ENCODE measurements at regions not wholly inside any gene's neighbourhood (a gene's known extent, or its start where the extent isn't known, plus 50 kb on each side); places are given as distances from the start of the nearest gene placed in this dataset.

- DNase-seq (ENCODE audit: low read depth), result no peak
These were observed 1150.7 kb upstream of the WWC1 start for GRCh38 chr5:167140548-167141291.

DNA sequence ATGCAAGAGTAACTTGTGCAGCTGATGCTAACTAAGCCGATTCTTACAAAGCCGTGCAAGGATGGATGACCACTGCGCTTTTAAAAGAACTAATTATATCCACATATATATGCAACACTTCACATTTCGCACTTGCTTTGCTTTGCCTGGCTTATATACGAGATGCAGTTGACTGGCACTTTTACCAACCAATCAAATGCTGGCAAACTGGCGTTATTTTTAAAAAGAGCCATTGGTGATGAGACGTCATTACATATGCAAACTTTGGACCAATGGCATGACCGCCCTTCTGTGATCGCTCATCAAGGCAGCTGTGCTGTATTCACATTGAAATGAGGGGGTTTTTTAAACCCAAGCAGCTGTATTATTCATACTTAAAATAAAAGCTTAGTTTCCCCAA lies 1147.7 kb upstream of the WWC1 start:
- DNase-seq (ENCODE audit: low read depth), result no peak

- DNase-seq (ENCODE audit: low read depth), result no peak
These were observed 1145.6 kb upstream of the WWC1 start for GRCh38 chr5:167145841-167146240.

DNA sequence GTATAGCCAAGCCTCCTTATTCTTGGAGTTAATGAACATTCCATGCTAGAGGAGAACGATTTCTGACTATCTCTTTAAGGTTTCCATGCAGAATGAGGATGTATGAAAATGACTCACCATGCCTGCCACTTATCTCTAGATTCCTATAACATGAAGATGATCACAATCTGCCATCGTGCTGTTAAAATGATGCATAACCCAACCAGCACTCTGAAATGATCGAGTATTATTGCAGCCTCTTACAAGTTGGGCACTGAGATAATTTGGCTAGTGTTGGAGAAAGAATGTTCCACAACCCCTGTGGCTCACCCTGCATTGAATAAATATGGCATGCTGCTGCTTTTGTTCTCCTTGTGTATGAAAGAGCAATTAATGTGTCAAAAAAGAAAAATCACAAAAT lies 1143.6 kb upstream of the WWC1 start:
- no peak for DNase-seq (ENCODE audit: low read depth)

- DNase-seq (ENCODE audit: low read depth), result no peak
These were observed 1140.8 kb upstream of the WWC1 start for GRCh38 chr5:167150661-167151060.

DNA sequence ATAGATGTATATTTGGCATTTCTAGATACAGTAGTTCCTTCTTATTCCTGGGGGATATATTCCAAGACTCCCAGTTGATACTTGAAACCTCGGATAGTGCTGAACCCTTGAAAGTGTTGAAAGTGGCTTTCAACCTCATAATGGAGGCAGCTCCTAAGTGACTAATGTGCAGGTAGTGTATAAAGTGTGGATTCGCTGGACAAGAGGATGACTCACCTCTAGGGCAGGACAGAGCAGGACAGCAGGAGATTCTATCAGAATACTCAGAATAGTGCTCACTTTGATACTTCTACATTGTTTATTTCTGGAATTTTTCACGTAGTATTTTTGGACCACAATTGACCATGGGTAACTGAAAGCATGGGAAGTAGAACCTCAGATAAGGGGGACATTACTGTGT lies 1138.9 kb upstream of the WWC1 start:
- no peak for DNase-seq (ENCODE audit: low read depth)

DNA sequence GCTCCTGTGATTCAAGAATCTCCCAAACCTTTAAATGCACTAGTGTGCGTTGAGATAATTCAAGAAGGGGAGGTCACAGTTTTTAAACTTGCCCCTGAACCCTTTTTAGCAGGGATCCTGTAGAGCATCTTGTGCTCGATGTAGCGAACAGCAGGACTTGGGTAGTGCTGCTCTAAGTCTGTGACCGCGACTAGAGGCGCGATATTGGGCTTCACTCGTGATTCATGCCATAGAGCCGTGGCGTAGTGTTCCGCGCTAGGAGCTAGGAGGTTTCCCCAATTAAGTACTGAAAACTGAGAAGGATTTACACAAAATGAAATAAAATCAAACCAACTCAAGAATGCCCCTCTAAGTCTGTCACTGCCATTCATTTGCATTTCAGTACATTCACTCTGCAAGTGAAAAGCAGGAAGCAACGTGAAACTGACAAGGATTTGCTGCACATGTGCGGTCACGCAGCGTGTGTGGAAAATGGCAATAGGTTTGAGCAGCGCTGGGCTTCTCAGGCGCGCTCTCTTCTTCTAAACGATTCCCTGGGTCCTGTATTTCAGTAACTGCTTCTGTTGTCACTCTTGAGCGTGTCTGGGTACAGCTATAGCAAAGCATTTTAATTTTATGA lies 1135.9 kb upstream of the WWC1 start:
- DNase-seq (ENCODE audit: low read depth), result no peak

- no peak for DNase-seq (ENCODE audit: low read depth)
These were observed 1135.0 kb upstream of the WWC1 start for GRCh38 chr5:167156446-167156845.

- DNase-seq (ENCODE audit: low read depth), result no peak
These were observed 1132.9 kb upstream of the WWC1 start for GRCh38 chr5:167158588-167158987.

DNA sequence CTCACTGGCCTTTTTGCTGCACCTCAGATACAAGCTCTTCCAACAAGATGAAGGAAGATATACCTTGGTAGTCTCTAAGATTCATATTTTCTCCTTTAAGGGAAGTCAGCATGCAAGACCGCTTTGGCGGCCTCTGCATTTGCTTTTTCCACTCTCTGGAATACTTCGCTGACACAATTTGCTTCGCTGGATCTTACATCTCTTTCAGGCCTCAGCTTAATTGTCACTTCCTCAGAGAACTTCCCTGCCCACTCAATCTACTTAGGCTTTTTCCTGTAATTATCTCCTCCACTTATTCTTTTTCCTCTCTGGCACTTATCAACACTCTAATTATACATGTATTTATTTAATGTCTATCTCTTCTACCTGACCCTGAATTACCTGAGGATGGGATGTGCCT lies 1131.1 kb upstream of the WWC1 start:
- no peak for DNase-seq (ENCODE audit: low read depth)

- DNase-seq (ENCODE audit: low read depth), result no peak
These were observed 1124.7 kb upstream of the WWC1 start for GRCh38 chr5:167166696-167167095.

- no peak for DNase-seq (ENCODE audit: low read depth)
These were observed 1124.2 kb upstream of the WWC1 start for GRCh38 chr5:167167191-167167795.

DNA sequence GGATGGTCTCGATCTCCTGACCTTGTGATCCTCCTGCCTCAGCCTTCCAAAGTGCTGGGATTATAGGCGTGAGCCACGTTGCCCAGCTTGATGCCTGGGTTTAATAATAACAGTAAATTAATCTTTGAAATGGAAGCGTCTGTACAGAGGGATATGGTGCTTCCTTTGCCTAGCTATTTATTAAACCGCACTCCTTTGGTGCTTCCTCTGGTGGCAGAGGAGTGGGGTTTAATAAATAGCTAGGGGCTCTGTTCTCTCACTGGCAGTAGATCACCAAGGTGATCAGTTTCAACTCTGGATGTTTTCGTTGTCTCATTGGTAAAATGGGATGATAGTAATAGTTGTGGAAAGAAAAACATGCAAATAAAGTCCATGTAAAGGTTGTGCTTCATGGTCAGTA lies 1122.5 kb upstream of the WWC1 start:
- no peak for DNase-seq (ENCODE audit: low read depth)

DNA sequence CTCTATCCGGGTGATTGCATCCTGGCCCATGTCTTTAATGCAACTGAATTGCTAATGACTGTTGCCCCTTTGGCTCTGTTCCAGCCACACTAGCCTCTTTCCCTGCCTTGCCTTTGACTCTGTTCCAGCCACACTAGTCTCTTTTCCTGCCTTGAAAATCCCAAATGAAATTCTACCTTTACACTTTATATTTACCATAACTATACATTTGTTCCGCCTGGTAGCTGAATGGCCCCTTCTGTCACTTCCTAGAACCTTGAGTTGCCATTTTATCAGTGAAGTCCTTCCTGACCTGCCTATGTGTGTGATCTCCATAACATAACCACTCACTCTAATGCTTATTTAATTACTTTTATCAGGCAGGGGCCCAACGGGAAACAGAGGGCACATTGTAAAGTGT lies 1120.4 kb upstream of the WWC1 start:
- no peak for DNase-seq (ENCODE audit: low read depth)

DNA sequence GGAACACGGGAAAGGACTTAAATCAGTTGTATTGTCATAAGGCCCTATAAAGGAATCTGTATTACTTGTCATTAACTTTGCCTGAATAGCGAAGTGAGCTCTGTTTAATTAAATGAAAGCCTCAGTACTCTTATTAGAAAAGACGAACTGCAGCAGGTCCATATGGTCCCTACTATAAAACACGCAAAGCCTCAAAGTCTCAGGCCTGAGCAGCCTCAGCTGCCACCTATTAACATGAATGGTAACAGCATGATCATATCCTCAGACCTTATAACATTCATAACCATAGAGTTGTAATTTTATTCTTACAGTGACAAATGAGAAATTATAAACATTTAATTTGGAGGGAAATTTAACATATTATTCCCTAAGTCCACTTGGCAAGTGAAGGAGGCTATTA lies 1113.7 kb upstream of the WWC1 start:
- no peak for DNase-seq (ENCODE audit: low read depth)

DNA sequence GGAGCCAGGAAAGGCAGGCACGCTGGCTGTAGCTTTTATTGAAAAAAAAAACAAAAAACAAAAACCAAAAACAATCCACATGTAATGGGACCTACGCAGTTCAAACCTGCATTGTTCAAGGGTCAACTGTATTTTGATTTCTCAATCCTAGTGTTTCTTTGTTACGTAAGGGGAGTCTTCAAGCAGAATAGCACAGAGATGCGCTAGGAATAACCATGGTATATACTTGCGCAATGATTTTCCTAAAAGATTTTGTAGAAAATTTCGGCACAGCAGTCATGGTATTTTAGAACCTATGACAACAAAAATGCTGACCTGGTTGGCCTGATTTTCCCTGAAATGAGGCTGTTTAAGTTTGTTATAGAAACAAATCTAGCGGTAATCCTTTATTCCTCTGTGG lies 1110.5 kb upstream of the WWC1 start:
- no peak for DNase-seq (ENCODE audit: low read depth)

DNA sequence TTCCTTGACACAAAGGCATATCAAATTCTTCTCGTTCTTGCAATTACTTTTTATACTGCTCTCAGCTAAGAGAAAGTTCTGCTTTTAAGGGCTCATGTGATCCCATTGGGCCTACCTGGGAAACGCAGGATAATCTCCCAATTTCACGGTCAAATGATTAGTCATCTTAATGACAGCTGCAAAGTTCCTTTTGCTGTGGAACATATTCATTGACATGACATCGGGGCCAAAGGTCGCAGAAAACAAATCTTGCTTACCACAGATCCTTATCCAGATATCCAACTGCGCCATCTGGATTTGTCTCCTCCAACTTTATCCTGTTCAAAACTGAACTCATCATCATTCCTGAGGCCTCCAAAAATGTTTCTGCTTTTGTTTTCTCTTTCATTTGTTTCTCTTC lies 1085.6 kb upstream of the WWC1 start:
- no peak for DNase-seq (ENCODE audit: low read depth)

DNA sequence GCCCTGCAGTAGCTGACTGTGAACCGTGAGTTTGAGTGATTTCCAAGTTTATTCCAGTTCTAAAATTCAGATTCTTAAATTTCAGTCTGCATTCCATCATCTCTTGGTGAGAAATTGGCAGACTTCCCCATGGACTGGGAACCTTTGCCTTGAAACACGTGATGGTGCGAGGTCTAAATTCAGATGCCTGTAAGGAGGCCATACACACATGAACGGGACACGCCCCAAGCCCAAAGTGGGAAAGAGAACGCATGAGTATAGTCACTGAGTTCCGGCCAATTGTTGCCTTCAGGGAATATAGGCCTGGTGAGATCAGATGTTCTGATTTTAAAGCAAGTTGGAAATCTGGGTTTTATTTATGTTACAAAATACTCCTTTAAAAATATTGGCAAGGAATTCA lies 1084.4 kb upstream of the WWC1 start:
- DNase-seq (ENCODE audit: low read depth), result no peak

- DNase-seq (ENCODE audit: low read depth), result no peak
These were observed 1082.5 kb upstream of the WWC1 start for GRCh38 chr5:167208911-167209310.

DNA sequence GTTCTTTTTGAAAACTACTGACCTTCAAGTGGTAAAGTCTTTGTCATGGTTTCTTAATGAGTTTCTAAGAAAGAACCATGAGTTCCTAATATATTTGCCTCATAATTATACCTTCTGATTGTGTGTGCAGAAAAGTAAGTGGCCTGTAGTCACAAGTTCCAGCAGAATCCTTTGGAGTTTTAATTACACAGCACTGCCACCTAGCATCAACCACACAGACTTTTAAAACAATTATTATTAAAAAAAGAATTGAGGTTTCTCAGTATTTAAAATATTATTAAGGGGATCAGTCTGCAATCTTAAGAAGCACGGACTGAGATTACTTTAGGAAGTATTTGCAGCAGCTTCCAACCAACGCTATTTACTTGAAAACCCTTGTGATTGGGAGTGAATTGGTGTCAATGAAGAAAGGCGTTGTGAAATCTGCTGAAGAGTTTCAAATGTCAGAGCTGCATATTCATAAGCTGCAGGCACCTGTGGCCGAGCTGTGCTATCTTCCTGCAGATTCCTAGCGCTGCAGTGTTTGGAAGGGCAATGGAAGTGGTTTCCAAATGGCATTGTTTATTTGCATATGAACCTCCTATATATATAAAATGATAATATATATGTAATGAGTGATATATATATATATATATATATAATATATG lies 1074.2 kb upstream of the WWC1 start:
- no peak for DNase-seq (ENCODE audit: low read depth)

DNA sequence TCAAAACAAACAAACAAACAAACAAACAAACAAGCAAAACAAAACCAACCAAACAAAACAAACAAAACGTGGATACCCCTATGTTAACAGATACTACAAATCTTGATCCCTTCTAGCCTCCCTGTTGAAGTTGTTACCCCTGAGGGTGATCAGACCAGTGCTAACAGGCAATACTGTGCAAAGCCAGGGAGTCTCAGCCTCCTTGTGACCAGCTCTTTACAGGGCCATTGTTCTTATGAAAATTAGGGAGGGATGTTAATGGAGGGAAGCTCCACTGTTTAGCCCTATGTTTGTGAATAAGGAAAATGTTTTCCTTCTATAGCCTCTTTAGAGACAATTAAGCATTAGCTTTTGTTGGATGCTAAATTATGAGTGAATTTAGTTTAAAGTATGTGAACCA lies 1072.1 kb upstream of the WWC1 start:
- DNase-seq (ENCODE audit: low read depth), result no peak

DNA sequence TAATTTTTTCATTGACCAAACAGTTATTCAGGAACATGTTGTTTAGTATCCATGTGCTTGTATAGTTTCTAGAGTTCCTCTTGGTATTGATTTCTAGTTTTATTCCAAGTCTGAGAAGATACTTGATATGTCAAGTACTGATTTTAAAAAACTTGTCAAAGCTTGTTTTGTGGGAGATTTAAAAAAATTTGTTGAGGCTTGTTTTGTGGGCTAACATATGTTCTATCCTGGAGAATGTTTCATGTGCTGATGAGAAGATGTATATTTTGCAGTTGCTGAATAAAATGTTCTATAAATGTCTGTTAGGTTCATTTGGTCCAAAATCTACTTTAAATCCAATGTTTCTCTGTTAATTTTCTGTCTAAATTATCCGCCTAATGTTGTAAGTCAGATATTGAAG lies 1065.1 kb upstream of the WWC1 start:
- DNase-seq (ENCODE audit: low read depth), result no peak

DNA sequence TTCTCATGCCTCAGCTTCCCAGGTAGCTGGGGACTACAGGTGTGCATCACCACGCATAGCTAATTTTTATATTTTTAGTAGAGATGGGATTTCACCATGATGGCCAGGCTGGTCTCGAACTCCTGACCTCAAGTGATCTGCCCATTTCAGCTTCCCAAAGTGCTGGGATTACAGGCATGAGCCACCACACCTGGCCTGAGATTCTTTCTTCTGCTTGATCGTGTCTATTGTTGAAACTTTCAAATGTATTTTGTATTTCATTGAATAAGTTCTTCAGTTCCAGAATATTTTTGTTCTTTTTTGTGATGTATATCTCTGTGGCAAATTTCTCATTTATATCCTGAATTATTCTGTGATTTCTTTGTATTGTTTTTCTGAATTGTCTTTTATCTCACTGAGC lies 1063.3 kb upstream of the WWC1 start:
- no peak for DNase-seq (ENCODE audit: low read depth)

Data from stimulated activated CD8-positive, alpha-beta memory T cell treated with anti-CD3 and anti-CD28 coated beads, Interleukin-15, amount 100 ng/mL, for 1 hour (primary cell).